ENCODE measurements at regions not wholly inside any gene's neighbourhood (a gene's known extent, or its start where the extent isn't known, plus 50 kb on each side); places are given as distances from the start of the nearest gene placed in this dataset.
A peak's percentile ranks its signal among the peaks of the same experiment; 100 is the strongest.
"Not testable (repeated sequence)": the region's sequence is repeated elsewhere in the genome, so short reads cannot be mapped to it uniquely, and the experiment has no call there.

GRCh38 chr4:104128031-104128849, 366.5 kb downstream of the CXXC4 start:
- DNase-seq, result no peak

- no peak for DNase-seq
These were observed 371.7 kb downstream of the CXXC4 start for GRCh38 chr4:104123021-104123420.

- DNase-seq, result no peak
These were observed 376.9 kb downstream of the CXXC4 start for GRCh38 chr4:104117776-104118175.

- DNase-seq, result no peak
These were observed 380.8 kb downstream of the CXXC4 start for GRCh38 chr4:104113850-104114249.

GRCh38 chr4:104099141-104099540, 379.4 kb upstream of the TACR3 start:
- DNase-seq, result no peak

- no peak for DNase-seq
These were observed 373.5 kb upstream of the TACR3 start for GRCh38 chr4:104093247-104093646.

- DNase-seq, result no peak
These were observed 353.4 kb upstream of the TACR3 start for GRCh38 chr4:104073229-104073628.

DNA sequence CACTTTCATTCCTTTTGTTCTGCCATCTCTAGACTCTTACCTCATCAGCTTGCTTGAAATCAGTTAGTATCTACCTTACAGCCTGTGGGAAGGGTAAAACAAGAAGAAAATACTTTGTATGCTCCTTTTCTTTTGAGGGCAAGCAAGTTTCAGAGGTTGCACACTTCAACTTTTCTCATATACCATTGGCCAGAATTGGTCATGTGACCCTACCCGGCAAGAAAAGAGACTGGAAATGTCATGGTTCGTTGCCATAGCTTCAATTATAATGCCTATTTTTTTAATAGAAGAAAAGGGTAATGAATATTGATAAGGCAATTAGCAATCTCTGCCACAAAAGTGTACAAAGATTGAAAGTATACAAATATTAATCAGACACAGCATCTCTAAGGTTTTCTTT, 346.7 kb upstream of the TACR3 start:
- no peak for DNase-seq

- peak; percentile 13 for DNase-seq
These were observed 345.1 kb upstream of the TACR3 start for GRCh38 chr4:104064646-104065577.

- no peak for DNase-seq
These were observed 343.6 kb upstream of the TACR3 start for GRCh38 chr4:104063341-104063740.

GRCh38 chr4:104044369-104044768, 324.6 kb upstream of the TACR3 start:
- DNase-seq, result no peak

DNA sequence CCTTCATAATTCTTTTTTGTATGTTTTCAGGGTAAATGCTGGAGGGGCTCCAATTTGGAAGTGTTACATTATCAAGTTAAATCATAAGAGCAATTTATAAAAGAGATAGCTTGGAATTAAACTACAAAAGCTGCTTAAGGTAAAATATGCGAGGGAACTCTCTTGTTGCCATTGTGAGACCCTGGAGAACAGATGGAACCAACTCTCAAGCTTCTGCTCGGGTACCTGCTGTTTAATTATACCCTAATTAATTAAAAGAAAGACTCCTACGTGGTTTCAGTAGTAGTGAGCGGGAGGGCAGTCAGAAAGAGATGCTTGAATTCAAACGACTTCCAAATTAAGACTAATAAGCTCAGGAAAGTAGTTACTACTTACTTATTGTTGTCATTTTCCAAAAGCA, 313.1 kb upstream of the TACR3 start:
- no peak for DNase-seq

DNA sequence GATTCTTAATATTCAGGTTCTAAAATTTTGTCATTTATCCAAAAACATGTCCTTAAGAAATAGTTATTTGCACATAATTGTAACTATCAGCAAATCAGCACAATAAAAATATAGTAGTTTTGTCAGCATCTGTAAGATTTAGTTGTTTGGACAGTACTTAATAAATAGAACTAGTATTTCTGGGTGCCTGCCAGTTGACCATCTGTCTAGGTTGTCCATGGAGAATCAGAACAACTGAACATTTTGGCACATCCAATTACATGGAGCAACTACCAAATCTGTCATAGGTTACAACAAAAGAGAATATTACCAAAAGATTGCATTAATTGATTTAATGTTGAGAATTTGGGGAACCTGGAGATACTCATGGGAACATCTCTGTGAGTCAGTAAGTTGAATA, 305.5 kb upstream of the TACR3 start:
- no peak for DNase-seq

DNA sequence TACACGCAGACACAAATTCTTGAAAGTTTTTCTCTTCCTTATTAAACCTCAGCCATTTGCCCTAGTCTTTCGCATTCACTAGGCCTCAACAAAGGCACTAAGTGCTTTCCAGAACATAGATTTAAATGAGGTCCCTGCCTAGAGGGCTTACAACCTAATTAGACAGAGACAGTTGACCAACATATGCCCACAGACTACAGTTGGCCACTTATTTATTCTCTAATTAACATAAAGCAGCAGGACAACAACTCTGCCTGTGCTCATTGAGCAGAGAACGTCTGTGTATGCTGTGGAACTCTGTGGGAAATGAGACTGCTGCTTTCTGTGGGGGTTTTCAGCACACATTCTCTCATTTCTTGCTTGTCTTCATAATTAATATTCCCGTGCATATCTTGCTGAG, 303.0 kb upstream of the TACR3 start:
- DNase-seq, result no peak

- no peak for DNase-seq
These were observed 302.4 kb upstream of the TACR3 start for GRCh38 chr4:104022226-104022625.

GRCh38 chr4:104020641-104021040, 300.9 kb upstream of the TACR3 start:
- DNase-seq, result no peak

- DNase-seq, result no peak
These were observed 297.4 kb upstream of the TACR3 start for GRCh38 chr4:104017213-104017612.

DNA sequence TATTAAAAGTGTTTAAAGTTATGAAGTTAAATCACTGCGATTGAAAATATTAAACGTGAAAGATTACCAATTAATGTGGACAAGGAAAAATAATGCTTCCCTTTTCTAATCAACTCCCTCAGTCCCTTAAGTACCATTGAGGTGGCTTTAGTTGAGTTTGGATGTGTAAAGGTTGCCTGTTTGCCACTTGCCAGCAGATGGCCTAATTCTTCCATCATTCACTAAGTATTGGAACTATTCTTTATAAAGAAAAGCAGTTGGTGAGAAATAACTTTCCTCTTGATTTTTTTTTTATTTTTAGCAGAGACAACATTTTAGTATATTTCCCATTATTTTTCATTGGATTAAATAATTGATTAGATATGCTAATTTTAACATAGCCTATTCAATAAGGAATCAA, 295.9 kb upstream of the TACR3 start:
- DNase-seq, result no peak

DNA sequence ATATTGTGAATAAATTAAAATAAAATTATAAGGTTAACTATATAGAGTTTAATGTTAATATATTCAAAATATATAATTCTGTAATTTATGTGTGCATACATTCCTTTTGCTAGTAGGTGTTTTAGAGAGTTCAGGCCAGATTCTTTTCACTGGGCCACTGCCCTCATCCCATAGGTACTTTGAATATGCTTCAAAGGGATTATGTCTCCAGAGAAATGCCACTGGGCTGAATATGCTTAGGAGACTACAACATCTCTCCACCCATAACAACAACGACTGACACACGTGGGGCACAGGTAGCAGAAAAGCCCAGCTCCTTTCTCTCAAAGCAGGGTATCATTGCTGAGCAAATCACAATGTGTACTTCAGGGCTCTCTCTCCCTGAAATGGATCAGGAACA, 290.9 kb upstream of the TACR3 start:
- DNase-seq, result no peak

GRCh38 chr4:104002318-104002717, 282.5 kb upstream of the TACR3 start:
- not testable (repeated sequence) for DNase-seq

DNA sequence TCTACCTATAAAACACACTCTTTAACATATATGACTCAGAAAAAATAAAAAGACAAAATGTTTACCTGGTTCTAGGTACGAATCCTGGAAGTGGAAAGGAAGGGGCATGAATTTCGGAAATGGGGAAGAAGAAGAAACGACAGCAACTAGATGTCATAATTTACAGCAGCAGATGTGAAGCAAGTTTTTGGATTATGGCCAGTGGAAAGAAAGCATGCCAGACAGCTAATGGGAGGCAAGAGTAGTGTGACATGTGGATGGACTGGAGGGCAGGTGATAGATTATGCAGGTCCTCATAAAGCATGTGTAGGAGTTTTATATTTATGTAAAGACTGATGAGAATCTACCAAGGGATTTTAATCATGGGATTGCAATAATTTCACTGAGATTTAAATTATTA, 279.0 kb upstream of the TACR3 start:
- no peak for DNase-seq

- no peak for DNase-seq
These were observed 276.9 kb upstream of the TACR3 start for GRCh38 chr4:103996637-103997036.

DNA sequence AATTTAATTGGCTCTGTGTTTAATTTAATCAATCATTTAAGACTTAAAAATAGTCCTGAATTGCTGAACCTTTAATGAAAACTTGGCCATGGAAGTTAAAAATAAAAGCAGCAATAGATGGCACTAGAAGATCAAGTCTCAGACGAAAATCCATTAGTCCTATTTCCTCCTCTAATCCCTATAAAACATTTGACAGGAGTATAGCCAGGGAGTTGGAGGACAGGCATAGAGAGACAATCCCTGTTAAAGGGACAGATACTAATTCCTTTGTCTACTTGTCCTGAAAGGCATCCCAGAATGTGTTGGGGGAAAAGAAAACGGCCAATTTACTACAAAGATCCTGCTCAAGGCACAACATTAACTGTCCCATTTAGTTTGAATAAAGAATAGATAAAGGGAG, 276.3 kb upstream of the TACR3 start:
- DNase-seq, result no peak

- no peak for DNase-seq
These were observed 274.3 kb upstream of the TACR3 start for GRCh38 chr4:103994059-103994458.
